Esophagus muscularis mucosa (tissue), 4 donors: ENCODE measurements at regions not wholly inside any gene's neighbourhood (a gene's known extent, or its start where the extent isn't known, plus 50 kb on each side); places are given as distances from the start of the nearest gene placed in this dataset.
"Not testable (repeated sequence)": the region's sequence is repeated elsewhere in the genome, so short reads cannot be mapped to it uniquely, and the experiment has no call there.

Source experiments
- DNase-seq: peaks from one replicate; pipeline ENCODE4 v3.0.0-alpha.2; 2017; ENCODE audit errors: extremely low spot score
- H3K27ac ChIP-seq, 4 donors: fragments of 200-600 bp; sonication (generic); replicated peaks in 1 of 4; 1 replicate in 3 of 4; 2 replicates in 1 of 4; pipeline ENCODE4 v1.5.1; 2016 to 2019; ENCODE audit warnings: mild to moderate bottlenecking in 1 of 4
- H3K27me3 ChIP-seq, 4 donors: fragments of 200-600 bp; sonication (generic); one replicate each; pipeline versions ENCODE4 v1.5.1 to v1.6.0; 2016 to 2019
- H3K36me3 ChIP-seq, 4 donors: fragments of 200-600 bp; sonication (generic); one replicate each; pipeline ENCODE4 v1.5.1; 2016 to 2019
- H3K4me1 ChIP-seq, 4 donors: fragments of 200-600 bp; sonication (generic); one replicate each; pipeline ENCODE4 v1.5.1; 2016 to 2019
- H3K4me3 ChIP-seq, 4 donors: fragments of 200-600 bp; sonication (generic); 1 replicate in 2 of 4; 2 replicates in 2 of 4; pipeline ENCODE4 v1.5.1; 2016 to 2019; ENCODE audit warnings: mild to moderate bottlenecking in 4 of 4, moderate library complexity in 1 of 4
- H3K9me3 ChIP-seq, 4 donors: fragments of 200-600 bp; sonication (generic); 1 replicate in 3 of 4; 2 replicates in 1 of 4; pipeline ENCODE4 v1.5.1; 2016 to 2019
- EP300 ChIP-seq: sonication (generic); formaldehyde crosslinking; IDR thresholded peaks from one replicate; pipeline ENCODE4 v1.6.1; 2017; ENCODE audit warnings: antibody characterized with exemption
- POLR2A ChIP-seq: fragments of 450-650 bp; IDR thresholded peaks from one replicate; pipeline ENCODE4 v1.6.1; 2017; ENCODE audit warnings: antibody characterized with exemption, moderate library complexity, mild to moderate bottlenecking, low read depth
- POLR2AphosphoS5 ChIP-seq, 2 donors: sonication (generic); formaldehyde crosslinking; IDR thresholded peaks; one replicate each; pipeline ENCODE4 v1.6.1; 2017; ENCODE audit warnings: antibody characterized with exemption in 2 of 2
- WGBS: methylation state at CpG from one replicate; pipeline ENCODE4 v1.1.5; 2018; 5-methylcytosine and 5-hydroxymethylcytosine counted together
- intact Hi-C: fragments of 100-400 bp; cut with DNase I; formaldehyde crosslinking; loops from one replicate; pipeline ENCODE4 v1.15.1; 2023
- TF ChIP-seq, protein P1 (sequence below), 3 experiments: fragments of 200-600 bp in 2 of 3; fragments of 450-650 bp in 1 of 3; sonication (generic) in 2 of 3; IDR thresholded peaks; one replicate each; pipeline ENCODE4 v1.5.1; 2017 to 2019; ENCODE audit warnings: antibody characterized with exemption in 3 of 3, mild to moderate bottlenecking in 2 of 3, moderate library complexity in 1 of 3

- TF ChIP-seq EP300 (no peak), POLR2AphosphoS5 (IDR thresholded peaks at IDR 0.05) (no peak), POLR2A (no peak)
- TF ChIP-seq, protein P1, sequence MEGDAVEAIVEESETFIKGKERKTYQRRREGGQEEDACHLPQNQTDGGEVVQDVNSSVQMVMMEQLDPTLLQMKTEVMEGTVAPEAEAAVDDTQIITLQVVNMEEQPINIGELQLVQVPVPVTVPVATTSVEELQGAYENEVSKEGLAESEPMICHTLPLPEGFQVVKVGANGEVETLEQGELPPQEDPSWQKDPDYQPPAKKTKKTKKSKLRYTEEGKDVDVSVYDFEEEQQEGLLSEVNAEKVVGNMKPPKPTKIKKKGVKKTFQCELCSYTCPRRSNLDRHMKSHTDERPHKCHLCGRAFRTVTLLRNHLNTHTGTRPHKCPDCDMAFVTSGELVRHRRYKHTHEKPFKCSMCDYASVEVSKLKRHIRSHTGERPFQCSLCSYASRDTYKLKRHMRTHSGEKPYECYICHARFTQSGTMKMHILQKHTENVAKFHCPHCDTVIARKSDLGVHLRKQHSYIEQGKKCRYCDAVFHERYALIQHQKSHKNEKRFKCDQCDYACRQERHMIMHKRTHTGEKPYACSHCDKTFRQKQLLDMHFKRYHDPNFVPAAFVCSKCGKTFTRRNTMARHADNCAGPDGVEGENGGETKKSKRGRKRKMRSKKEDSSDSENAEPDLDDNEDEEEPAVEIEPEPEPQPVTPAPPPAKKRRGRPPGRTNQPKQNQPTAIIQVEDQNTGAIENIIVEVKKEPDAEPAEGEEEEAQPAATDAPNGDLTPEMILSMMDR (IDR thresholded peaks at IDR 0.05): no peak
- DNase-seq: no peak
- Histone ChIP-seq H3K27me3 (no peaks in the 10 kb centered on the region), H3K27ac (no peak overlapping the region), H3K36me3 (no peaks in the 10 kb centered on the region), H3K9me3 (no peaks in the 10 kb centered on the region), H3K4me3 (no peak overlapping the region), H3K4me1 (no peaks in the 10 kb centered on the region)
- intact Hi-C loops: no loop called here
- WGBS: 43% methylated on average over 3 of the region's 3 CpGs
Observed at GRCh38 chrX:139475432-139475831, 55.1 kb upstream of the F9 start.

DNA sequence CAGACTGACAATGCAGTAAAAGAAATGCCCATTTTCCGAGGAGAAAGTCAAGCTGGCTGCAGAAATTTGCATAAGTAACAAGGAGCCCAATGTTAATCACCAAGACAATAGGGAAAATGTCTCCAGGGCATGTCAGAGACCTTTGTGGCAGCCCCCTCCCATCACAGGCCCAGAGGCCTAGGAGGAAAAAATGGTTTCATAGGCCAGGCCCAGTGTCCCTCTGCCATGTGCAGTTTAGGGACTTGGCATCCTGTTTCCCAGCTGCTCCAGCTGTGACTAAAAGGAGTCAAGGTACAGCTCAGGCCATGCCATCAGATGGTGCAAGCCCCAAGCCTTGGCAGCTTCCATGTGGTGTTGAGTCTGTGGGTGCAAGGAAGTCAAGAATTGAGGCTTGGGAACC, 68.6 kb upstream of the F9 start:
- intact Hi-C loops, H3K9me3 ChIP-seq, H3K4me1 ChIP-seq, H3K27ac ChIP-seq, H3K4me3 ChIP-seq, H3K27me3 ChIP-seq, H3K36me3 ChIP-seq, DNase-seq: not testable (repeated sequence)
- 62% methylated on average over 1 of the region's 1 CpG for WGBS

DNA sequence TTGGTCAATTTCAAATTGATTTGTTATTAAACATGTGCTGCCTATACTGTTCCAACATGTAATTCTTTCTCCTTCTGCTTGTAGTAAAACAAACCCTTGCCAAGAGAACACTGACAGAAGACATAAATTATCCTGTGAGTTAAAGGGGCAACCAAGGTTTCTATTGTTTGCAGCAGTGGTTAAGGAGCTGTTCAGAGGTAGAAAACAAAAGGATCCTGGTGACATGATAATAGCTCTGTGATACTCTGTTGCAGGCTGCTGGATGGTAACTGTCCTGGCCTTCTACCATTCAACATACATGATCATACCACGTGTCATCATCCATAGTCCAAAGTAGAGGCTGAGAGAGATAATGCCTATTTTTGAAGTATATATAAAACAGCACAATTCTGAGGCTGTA, 75.8 kb upstream of the F9 start:
- DNase-seq: no peak
- H3K4me3 ChIP-seq: no peak overlapping the region
- intact Hi-C loops: no loop called here
- TF ChIP-seq POLR2A: no peak
- no peak for TF ChIP-seq EP300
- no peak for TF ChIP-seq POLR2AphosphoS5 (IDR thresholded peaks at IDR 0.05)
- TF ChIP-seq, protein P1 (IDR thresholded peaks at IDR 0.05): no peak
- peaks cover 0 to 6% (median 0%) of the 10 kb centered on the region in 4 donors for H3K27me3 ChIP-seq
- H3K9me3 ChIP-seq: no peaks in the 10 kb centered on the region
- 40% methylated on average over 1 of the region's 1 CpG for WGBS
- H3K4me1 ChIP-seq: no peaks in the 10 kb centered on the region
- no peaks in the 10 kb centered on the region for H3K36me3 ChIP-seq
- no peak overlapping the region for H3K27ac ChIP-seq

DNA sequence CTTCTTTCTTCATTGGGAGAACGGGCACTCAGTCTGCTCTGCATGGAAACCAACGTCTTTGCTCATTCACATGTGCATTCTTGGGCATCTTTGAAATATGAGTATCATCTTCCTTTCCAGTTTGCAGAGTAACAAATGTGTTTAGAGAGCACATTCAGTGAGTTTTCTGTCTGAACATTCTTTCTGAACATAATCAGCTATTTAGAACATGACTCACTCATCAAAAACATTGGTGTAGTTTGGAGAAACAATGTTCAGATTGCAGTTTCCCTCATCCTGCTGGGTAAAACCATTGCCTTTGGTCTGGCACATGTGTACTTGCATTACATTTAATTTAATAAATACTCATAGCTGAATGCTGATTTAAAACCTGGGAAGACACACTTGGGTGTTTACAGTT, 81.5 kb upstream of the F9 start:
- peaks cover 0 to 6% (median 0%) of the 10 kb centered on the region in 4 donors for H3K9me3 ChIP-seq
- TF ChIP-seq, protein P1 (IDR thresholded peaks at IDR 0.05): no peak
- TF ChIP-seq EP300 (no peak), POLR2AphosphoS5 (IDR thresholded peaks at IDR 0.05) (no peak), POLR2A (no peak)
- WGBS: 50% methylated on average over 2 of the region's 2 CpGs
- no peaks in the 10 kb centered on the region for H3K4me1 ChIP-seq
- H3K4me3 ChIP-seq: no peak overlapping the region
- H3K27ac ChIP-seq: no peak overlapping the region
- no peak for DNase-seq
- H3K36me3 ChIP-seq: no peaks in the 10 kb centered on the region
- intact Hi-C loops: no loop called here
- no peaks in the 10 kb centered on the region for H3K27me3 ChIP-seq

GRCh38 chrX:139446832-139447231, 83.7 kb upstream of the F9 start:
- no peak overlapping the region for H3K27ac ChIP-seq
- no peaks in the 10 kb centered on the region for H3K4me1 ChIP-seq
- peaks cover 0 to 10% (median 0%) of the 10 kb centered on the region in 4 donors for H3K9me3 ChIP-seq
- WGBS: 94% methylated on average over 37 of the region's 40 CpGs
- no peaks in the 10 kb centered on the region for H3K36me3 ChIP-seq
- intact Hi-C loops: no loop called here
- TF ChIP-seq POLR2AphosphoS5 (IDR thresholded peaks at IDR 0.05) (no peak), EP300 (no peak), POLR2A (no peak)
- TF ChIP-seq, protein P1 (IDR thresholded peaks at IDR 0.05): no peak
- no peak overlapping the region for H3K4me3 ChIP-seq
- H3K27me3 ChIP-seq: no peaks in the 10 kb centered on the region
- no peak for DNase-seq
